Right lobe of liver (tissue), 4 donors: ENCODE measurements at regions not wholly inside any gene's neighbourhood (a gene's known extent, or its start where the extent isn't known, plus 50 kb on each side); places are given as distances from the start of the nearest gene placed in this dataset.

ENCODE experiments used
- POLR2A ChIP-seq: fragments of 450-650 bp; IDR thresholded peaks from one replicate; pipeline ENCODE4 v1.6.1; 2017; ENCODE audit warnings: antibody characterized with exemption, mild to moderate bottlenecking
- TF ChIP-seq, protein P1 (sequence below), 4 donors: fragments of 200-600 bp in 3 of 4; fragments of 450-650 bp in 1 of 4; IDR thresholded peaks; one replicate each; pipeline versions ENCODE4 v1.5.1 to v1.8.0; 2016 to 2022; ENCODE audit warnings: antibody characterized with exemption in 4 of 4, mild to moderate bottlenecking in 2 of 4
- donor health status: DM: no; HTN: no; CAD: no.
- donor health status: DM: no; HTN: no; CAD: no.
- donor health status: DM: no; HTN: yes; CAD: no.

GRCh38 chr20:10771435-10772140 lies 97.8 kb upstream of the JAG1 start:
- TF ChIP-seq, protein P1, sequence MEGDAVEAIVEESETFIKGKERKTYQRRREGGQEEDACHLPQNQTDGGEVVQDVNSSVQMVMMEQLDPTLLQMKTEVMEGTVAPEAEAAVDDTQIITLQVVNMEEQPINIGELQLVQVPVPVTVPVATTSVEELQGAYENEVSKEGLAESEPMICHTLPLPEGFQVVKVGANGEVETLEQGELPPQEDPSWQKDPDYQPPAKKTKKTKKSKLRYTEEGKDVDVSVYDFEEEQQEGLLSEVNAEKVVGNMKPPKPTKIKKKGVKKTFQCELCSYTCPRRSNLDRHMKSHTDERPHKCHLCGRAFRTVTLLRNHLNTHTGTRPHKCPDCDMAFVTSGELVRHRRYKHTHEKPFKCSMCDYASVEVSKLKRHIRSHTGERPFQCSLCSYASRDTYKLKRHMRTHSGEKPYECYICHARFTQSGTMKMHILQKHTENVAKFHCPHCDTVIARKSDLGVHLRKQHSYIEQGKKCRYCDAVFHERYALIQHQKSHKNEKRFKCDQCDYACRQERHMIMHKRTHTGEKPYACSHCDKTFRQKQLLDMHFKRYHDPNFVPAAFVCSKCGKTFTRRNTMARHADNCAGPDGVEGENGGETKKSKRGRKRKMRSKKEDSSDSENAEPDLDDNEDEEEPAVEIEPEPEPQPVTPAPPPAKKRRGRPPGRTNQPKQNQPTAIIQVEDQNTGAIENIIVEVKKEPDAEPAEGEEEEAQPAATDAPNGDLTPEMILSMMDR (IDR thresholded peaks at IDR 0.05), result no peak
- TF ChIP-seq POLR2A, result no peak
